PC-9 (cell line): ENCODE measurements at regions not wholly inside any gene's neighbourhood (a gene's known extent, or its start where the extent isn't known, plus 50 kb on each side); places are given as distances from the start of the nearest gene placed in this dataset.

Experiments
- CTCF ChIP-seq: fragments of 200-600 bp; sonication (generic); conservative IDR thresholded peaks from 2 replicates; pipeline ENCODE4 v1.6.1; 2017; ENCODE audit warnings: mixed run types, antibody characterized with exemption, mild to moderate bottlenecking, moderate library complexity
- EZH2 ChIP-seq: fragments of 200-600 bp; sonication (generic); IDR thresholded peaks from 2 replicates; pipeline ENCODE4 v1.8.0; 2017; ENCODE audit warnings: antibody characterized with exemption, low read depth

DNA sequence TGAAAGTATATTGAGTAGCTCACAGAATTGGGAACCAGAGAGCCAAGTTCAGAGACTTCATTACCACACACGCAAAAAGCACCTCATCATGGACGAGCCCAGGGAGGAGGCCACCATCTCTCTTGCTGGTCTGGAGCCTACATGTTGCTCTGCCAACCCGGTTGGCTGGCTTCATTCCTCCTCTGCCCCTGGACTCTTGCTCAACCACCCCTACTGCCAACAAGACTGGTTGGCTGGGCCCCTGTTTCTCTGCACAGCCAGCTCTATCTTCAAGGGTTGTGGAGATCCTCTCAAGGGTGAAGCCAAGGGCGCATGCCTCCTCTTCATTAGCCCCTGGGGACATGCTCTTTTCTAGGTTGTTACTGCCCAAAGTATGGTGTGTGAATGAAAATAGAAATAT lies 142.7 kb downstream of the JCAD start:
- TF ChIP-seq CTCF (no peak), EZH2 (no peak)
